ENCODE measurements at regions not wholly inside any gene's neighbourhood (a gene's known extent, or its start where the extent isn't known, plus 50 kb on each side); places are given as distances from the start of the nearest gene placed in this dataset.
"Not testable (repeated sequence)": the region's sequence is repeated elsewhere in the genome, so short reads cannot be mapped to it uniquely, and the experiment has no call there.

DNA sequence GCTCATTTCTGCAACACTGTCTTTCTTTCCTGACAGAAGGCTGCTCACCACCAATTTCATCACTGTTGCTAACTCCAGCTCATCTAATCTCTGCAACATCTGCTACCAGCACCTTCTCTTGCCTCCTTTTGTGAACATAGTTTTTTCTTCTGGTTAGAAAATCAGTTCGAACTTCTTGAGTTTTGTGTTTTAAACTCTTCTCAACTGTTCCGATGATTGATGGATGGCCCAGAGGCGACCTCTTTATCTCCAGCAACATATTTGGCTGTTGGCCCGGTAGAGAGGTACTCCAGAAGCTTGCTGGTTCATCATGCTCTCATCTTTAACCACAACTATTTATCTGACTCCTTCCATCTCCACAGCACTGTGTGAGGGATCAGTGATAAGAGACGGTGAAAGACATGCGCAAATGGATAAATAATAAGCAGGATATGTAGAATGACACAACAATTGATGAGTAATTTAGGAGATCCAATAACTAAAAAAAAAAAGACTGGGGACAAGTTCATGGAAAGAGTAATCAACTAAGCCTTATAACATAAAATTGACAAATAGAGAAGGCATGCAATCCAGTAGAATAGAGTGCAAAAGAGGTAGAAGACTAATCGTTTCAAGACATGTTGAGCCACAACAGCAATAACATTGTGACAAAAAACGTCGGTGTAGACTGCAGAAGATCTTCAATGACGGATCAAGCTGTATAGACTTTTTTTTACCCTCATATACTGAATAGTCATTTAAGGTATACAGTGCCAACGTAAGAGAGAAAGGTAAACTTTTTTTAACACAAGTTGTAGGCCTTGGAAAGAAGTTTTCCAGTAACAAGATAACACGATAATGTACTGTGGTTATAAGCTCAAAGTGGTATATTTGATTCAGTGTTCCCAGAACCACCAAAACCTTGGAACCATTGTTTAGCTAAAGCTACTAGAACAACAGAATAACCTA is 152.2 kb downstream of the CRPPA start:
- H3K27me3 ChIP-seq: no peaks in the 10 kb centered on the region
- intact Hi-C loops (cut with DNase I): no loop called here
- WGBS, 4 donors: 60 to 66% (median 61%) methylated on average over 12 of the region's 12 CpGs
- H3K4me1 ChIP-seq: no peaks in the 10 kb centered on the region
- H3K36me3 ChIP-seq: no peaks in the 10 kb centered on the region
- H3K9me3 ChIP-seq: no peaks in the 10 kb centered on the region
- no peak for TF ChIP-seq POLR2A (IDR thresholded peaks at IDR 0.05)
- TF ChIP-seq, protein P1, sequence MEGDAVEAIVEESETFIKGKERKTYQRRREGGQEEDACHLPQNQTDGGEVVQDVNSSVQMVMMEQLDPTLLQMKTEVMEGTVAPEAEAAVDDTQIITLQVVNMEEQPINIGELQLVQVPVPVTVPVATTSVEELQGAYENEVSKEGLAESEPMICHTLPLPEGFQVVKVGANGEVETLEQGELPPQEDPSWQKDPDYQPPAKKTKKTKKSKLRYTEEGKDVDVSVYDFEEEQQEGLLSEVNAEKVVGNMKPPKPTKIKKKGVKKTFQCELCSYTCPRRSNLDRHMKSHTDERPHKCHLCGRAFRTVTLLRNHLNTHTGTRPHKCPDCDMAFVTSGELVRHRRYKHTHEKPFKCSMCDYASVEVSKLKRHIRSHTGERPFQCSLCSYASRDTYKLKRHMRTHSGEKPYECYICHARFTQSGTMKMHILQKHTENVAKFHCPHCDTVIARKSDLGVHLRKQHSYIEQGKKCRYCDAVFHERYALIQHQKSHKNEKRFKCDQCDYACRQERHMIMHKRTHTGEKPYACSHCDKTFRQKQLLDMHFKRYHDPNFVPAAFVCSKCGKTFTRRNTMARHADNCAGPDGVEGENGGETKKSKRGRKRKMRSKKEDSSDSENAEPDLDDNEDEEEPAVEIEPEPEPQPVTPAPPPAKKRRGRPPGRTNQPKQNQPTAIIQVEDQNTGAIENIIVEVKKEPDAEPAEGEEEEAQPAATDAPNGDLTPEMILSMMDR (IDR thresholded peaks at IDR 0.05): no peak
- no peak overlapping the region for H3K27ac ChIP-seq
- DNase-seq: no peak
- peak in 1 of 4 donors; percentile 65 for ATAC-seq
- no peak overlapping the region for H3K4me3 ChIP-seq

DNA sequence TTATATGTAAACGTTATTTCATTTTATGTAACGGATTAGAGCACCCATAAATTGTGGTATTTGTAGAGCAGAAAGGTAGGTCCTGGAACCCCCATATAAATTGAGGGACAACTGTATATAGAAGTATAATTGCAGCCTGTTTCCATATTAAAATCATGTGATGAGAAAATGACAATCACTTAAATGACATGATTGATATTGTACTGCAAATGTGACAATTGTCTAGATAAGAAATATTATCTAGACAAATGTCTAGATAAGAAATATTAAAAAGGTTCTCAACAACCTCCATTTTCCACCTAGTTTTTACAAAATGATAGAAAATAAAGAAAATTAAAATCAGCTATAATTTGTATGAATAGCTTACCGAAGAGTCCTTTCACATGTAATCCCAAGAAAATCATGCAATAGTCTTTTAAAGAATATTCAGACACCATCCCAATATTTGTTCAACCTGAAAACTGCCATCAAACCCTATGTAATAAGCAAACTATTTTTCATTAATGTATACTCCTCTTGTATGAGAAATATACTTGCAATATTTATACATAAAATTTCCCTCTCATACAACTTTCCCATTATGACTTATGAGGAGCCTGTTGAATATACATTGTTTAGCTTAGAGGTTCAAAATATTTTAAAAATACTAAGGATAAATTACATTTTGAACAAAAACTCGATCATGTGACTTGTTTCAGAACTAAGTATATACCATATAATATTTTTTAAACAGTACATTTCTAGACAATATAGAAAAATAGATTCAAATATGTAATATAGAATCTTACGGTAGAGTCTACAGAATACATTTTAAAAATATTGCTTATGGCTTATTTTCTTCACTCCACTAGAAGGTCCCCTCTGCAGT is 153.2 kb downstream of the CRPPA start:
- Histone ChIP-seq H3K27ac (no peak overlapping the region), H3K4me3 (no peak overlapping the region), H3K27me3 (no peaks in the 10 kb centered on the region), H3K9me3 (no peaks in the 10 kb centered on the region), H3K36me3 (no peaks in the 10 kb centered on the region), H3K4me1 (no peaks in the 10 kb centered on the region)
- 95 to 98% (median 95%) methylated on average over 5 of the region's 5 CpGs for WGBS, 4 donors
- ATAC-seq: no peak
- TF ChIP-seq, protein P1 (IDR thresholded peaks at IDR 0.05): no peak
- TF ChIP-seq POLR2A (IDR thresholded peaks at IDR 0.05): no peak
- intact Hi-C loops (cut with DNase I): no loop called here
- DNase-seq: no peak

DNA sequence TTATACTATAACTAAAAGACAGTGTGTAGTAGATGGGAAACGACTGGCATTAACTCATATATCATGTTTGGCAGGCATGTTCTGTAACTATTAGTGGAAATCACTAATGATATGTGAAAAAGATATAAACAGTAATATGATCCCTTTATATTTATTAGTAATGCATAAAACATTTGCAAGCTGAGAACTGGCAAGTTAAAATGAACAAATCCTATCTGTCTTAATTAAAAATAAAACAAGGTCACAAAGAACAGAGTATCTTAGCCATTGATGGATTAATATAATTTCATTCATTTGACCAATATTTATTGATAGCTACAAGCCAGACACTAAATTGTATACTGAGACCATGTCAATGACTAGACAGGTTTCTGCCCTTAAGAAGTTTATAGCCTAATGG is 154.5 kb downstream of the CRPPA start:
- H3K4me1 ChIP-seq: no peaks in the 10 kb centered on the region
- no peaks in the 10 kb centered on the region for H3K27me3 ChIP-seq
- TF ChIP-seq, protein P1 (IDR thresholded peaks at IDR 0.05): no peak
- no peak for TF ChIP-seq POLR2A (IDR thresholded peaks at IDR 0.05)
- intact Hi-C loops (cut with DNase I): no loop called here
- no peak overlapping the region for H3K27ac ChIP-seq
- 75 to 79% (median 76%) methylated on average over 1 of the region's 1 CpG for WGBS, 4 donors
- no peaks in the 10 kb centered on the region for H3K9me3 ChIP-seq
- no peak overlapping the region for H3K4me3 ChIP-seq
- ATAC-seq: no peak
- no peaks in the 10 kb centered on the region for H3K36me3 ChIP-seq
- DNase-seq: no peak

GRCh38 chr7:16266470-16266869 is 154.9 kb downstream of the CRPPA start:
- intact Hi-C loops (cut with DNase I); ATAC-seq: not testable (repeated sequence)
- WGBS, 4 donors: 85 to 98% (median 87%) methylated on average over 9 of the region's 9 CpGs

More at GRCh38 chr7:16266470-16266869, 154.9 kb downstream of the CRPPA start:
- not testable (repeated sequence) for H3K4me1 ChIP-seq, H3K27ac ChIP-seq, DNase-seq, H3K9me3 ChIP-seq, H3K4me3 ChIP-seq, H3K27me3 ChIP-seq, H3K36me3 ChIP-seq
